Mesenteric fat pad (tissue), 1 donor: ENCODE measurements at regions not wholly inside any gene's neighbourhood (a gene's known extent, or its start where the extent isn't known, plus 50 kb on each side); places are given as distances from the start of the nearest gene placed in this dataset.
"Not testable (repeated sequence)": the region's sequence is repeated elsewhere in the genome, so short reads cannot be mapped to it uniquely, and the experiment has no call there.

Experiments
- DNase-seq: peaks from one replicate; pipeline ENCODE4 v3.0.0-alpha.2; 2020; ENCODE audit warnings: low spot score
- donor health status: DM: yes; HTN: yes; CAD: no.

DNA sequence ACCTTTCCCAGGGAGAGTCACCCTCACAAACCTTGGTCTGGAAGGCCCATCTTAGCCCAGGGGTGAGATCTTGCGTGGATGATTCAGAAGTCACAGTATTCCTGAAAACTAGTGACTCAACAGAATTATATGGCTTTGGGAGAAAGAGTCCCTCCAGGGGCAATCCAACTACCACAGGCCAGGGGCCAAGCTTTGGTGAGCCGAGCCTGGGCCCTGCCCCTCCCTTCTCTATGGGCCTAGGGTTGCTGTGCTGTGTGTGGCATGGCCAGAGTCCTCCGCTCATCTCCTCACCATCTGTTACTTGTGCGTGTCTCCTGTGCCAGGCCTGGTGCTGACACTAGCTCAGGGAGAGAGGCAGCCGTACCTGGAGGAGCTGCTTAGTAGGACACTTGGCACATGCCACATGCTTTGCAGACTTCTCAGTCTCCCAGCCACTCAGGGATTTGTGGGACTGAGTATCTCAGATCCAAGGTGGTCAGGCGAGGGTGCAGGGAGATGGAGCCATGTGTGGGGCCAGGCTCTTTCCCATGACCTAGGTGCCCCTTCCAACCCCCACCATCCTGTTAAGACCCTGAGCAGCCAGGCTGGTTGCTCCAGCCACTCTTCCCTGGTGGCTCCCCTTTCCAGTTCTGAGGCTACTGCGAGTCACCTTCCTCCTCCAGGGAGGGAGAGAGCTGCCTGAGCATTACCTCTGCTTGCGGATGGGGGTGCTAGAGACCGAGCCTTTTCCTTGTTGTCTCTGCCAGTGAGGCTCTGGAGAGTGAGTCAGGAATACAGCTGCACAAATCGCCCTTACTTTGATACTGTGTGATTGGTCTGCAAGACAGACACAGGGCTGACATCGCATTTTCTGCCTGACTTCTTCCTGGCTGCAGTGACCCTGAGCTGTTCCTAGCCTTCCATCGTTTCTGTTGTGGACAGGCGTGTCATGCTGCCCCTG lies 94.1 kb downstream of the SLC25A47 start:
- DNase-seq, result peak; percentile 86

DNA sequence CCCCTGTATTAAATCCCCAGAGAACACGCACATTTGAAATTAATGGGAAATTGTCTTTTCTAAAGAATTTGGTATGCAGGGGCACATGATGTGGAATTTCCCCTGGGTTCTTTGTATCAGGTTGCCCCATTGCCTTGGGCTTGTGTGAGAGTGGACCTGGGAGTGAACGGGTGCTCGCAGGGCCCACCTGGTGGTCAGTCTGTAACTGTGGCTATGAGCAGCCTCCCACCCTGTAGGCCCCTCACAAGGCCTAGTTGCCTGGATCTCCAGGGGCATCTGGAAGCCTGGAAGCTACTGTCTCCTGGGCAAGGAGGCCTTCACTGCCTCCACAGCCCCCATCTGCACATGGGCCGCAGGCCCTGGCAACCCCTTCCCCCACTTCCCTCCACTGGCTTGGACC lies 96.7 kb downstream of the SLC25A47 start:
- peak; percentile 57 for DNase-seq

DNA sequence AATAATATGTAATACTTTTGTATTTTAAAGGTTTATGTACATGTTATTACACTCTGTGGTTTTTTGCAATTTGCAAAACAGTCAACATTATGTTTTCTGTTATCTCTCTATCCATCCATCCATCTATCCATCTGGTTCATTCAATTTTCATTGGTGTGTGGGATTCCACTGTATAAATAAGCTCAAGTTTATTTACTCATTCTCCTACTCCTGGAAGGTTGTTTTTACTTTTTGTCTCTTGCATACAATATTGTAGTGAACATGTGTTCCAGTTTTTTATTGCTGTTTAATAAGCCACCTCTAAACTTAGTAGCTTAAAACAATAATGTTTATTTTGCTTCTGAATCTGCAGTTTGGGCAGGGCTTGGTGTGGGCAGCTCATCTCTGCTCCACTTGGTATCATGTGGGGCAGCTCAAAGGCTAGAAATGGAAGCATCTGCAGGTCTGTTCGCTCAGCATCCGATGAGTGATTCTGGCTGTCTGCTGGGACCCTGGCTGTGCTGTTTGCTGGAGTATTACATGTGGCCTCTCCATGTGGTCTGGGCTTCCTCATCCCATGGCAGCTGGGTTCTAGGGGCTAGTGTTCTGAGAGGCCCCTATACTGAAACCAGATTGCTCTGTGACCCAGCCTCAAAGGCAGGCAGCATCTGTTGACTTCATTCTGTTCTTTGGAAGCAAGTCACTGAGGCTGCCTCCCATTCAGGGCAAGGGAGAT lies 98.8 kb downstream of the SLC25A47 start:
- DNase-seq, result peak; percentile 28

DNA sequence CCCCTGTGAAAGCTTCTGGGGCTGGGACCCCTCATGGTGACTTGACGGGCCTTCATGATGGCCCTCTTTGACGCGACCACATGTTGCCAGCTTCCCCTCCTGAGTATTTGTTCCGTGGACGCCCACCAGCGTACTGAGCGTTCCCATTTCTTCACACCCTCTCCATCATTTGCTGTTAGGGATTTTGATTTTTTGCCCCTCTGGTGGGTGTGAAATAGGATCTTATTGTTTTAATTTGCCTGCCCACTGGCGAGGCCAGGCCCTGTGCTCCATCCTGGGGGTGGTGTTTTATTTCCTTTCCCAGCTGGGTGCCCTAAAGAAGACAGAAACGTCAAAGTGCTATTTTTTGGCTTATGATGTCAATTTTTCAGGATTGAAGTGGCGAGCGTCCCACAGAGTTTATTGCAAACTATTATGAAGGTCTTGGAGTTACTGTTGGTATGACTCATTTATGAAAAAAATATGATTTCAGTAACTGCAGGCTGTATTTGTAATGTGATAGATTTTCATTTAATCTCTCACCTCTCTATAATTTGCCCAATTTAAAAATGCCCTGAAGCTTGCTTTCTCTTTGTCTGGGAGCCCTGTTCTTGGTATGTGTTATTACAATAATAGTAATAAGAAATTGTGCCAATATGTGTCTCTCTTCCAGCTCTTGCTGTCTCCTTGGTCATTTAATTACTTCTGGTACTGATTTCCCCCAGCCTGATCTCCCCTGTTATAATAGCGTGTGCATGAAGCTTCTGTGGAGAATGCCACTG lies 99.6 kb downstream of the SLC25A47 start:
- peak; percentile 67 for DNase-seq

DNA sequence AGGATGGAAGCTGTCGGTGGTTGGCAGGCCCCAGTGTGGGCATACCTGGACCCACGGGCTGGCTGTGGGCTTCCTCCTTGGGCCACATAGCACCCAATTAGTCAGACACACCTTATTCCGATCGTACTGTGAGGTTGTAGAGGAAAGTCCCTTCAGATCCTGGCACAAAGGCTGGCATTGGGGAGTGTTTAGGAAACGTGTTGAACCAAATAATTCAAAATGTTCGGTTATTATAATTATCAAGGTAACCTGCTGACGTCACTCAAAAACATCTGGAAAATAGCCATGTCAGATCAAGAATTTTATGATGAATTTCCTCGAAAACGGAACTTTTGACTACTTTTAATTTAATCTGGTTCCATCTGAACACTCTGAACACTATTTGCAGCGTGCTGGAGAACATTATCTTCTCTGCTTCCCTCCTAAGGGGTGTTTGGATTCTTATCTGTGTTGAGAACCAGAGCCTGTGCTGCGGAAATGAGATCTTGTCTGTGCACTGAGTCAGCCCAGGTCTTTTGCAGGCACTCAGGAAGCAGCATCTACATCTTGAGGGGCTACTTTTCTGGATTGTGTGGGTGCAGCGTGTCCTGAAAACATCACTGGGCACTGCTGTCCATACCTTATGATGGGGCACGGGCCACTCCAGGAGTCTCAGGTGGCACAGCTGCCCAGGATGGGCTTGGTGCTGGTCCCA lies 100.3 kb downstream of the SLC25A47 start:
- peak; percentile 39 for DNase-seq

DNA sequence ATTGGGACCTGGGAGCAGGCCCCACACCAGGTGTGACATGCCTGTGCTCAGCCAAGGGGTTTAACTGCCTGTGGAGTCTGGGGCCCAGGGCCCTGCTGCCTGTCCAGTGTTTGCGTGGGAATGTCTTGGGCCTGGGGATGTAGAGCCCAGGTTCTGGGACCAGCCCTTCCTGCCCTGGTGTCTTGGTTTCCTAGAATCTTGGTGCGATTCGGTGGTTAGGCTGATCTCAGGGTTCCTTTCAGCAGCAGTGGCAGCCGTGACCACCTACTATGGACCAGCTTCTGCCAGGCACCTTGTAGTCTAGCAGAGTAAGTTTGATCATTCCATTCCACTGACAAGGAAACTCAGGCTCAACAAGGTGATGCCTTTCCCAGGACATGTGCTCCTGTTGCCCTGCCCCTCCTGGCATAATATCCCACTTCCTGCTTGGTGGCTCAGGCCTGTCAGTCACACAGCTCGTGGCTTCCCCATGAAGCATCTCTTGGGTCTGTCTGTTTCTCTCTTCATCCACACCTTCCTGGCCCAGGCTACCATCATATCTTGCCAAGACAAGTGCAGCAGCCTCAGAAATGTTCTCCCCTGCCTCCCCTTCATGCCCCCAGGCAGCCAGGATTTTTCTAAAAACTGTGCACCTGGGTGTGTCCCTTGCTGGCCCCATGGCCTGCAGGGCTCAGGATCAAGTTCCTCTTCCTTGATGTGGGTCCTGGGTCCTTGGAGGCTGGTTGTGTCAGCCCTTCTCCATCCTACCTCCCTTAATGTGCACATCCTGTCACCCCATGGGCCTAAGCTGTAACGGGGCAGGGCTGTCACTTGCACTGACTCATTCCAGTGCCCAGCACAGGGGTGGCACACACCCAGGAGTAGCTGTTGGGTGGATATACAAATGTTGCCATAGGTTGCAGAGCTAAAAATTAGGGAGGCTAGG lies 101.6 kb downstream of the SLC25A47 start:
- no peak for DNase-seq

DNA sequence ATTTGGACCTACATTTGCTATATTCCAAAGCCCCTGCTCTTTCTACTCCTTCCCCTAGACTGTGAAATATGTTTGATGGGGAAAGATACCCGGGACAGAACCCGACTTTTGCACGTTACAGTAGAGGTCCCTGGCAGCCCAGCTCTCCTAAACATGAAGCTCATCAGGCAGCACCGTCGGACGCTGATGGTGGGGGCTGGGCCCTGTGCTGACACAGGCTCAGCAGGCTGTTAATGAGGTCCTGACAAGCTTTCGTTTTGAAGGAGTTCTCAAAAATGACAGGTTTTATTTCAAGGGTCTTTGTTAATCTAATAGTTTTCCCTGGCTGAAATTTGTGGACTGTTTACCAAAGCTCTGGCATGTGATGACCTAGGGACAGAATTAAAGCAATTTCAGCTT lies 102.3 kb downstream of the SLC25A47 start:
- DNase-seq, result no peak

DNA sequence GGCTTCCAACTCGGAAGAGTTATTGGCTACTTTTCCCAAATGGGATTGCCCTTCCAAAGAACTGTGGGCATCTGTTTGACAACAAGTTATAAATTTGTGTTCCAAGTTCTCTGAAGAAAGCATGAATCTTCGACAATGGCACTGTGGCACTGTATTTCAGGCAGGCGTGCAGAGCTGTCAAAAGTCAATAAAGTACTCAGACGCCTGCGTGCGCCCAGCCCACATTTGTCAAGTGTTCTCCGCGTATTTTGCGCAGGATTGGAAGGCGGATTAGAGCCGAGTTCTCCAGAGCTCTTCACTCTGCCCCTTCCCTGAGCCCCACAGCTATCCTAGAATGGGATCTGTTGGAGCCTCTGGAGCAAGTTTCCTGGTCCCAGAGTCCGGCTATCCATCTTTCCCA lies 103.2 kb downstream of the SLC25A47 start:
- no peak for DNase-seq

DNA sequence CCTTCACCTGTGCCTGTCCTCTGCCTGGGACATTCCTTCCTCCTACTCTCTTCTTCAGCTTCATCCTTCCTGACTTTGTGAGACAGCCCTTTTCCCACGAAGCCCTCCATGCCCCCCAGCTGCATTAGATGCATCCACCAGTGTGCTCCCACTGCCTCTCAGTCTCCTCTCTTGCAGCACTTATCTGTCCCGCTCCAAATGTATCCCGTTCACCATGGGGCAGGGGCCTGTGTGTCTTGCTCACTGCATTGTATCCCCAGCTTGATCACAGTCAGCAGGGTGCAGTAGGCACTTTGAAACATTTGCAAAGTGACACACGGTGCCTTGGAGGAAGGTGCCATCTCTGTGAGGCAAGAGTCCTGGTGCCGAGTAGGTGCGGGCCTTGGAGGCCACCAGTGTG lies 104.0 kb downstream of the SLC25A47 start:
- DNase-seq, result no peak

DNA sequence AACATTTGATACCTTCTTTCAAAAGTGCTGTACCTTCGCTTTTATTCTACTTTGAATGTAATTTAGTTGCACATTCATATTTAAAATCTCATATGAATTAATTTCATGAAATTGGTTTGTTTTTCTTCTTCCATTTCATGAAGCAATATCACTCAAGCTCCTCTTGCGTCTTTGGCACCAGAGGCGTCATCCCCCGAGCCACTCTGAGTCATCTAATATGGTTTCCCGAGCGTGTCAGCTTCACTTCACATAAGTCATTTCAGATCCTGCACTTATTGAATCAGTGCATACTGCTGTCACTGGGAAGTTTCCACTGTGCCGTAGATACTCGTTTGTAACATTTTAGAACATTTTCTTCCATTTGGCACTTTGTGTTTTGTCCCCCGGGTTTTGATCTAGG lies 105.6 kb downstream of the SLC25A47 start:
- DNase-seq, result no peak

DNA sequence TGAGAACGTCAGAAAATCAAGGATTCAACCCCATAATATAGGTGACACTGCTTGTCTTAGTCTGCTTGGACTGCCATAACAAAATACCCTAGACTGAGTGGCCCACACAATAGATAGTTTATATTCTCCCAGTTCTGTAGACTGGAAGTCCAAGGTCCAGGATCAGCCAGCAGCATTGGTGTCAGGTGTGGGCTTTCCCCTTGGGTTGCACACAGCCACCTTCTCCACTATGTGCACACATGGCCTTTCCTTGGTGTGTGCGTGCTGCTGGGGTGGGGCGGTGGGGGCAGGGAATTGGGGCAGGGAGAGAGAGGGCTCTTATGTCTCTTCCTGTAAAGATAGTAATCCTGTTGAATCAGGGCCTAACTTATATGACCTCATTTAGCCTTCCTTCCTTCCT lies 106.4 kb downstream of the SLC25A47 start:
- no peak for DNase-seq

DNA sequence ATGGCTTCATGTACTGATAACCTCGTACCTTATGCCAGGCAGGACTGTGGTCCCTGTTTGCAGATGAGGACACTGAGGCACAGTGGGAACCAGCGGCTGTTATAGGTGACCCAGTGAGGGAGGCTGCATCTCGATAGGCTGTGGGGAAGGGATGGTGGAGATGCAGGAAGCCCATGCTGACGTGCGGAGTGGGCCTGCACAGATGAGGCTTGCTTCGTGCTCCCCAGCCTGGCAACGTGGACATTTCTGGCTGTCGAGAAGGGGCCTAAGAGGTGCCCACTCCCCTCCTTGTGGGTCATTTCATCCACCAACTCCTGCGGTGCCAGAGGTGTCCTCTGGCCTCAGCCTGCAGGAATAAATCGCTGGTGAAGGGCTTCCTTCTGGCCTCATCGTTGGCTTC lies 107.4 kb downstream of the SLC25A47 start:
- DNase-seq, result peak; percentile 69

DNA sequence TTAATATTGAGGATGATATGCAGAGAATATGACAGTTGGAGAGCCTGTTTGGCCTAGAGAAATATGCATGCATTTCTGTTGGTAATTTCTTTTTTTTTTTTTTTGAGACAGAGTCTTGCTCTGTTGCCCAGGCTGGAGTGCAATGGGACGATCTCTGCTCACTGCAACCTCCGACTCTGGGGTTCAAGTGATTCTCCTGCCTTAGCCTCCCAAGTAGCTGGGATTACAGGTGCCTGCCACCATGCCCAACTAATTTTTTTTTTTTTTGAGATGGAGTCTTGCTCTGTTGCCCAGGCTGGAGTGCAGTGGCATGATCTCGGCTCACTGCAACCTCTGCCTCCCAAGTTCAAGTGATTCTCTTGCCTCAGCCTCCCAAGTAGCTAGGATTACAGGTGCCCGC lies 108.3 kb downstream of the SLC25A47 start:
- not testable (repeated sequence) for DNase-seq

DNA sequence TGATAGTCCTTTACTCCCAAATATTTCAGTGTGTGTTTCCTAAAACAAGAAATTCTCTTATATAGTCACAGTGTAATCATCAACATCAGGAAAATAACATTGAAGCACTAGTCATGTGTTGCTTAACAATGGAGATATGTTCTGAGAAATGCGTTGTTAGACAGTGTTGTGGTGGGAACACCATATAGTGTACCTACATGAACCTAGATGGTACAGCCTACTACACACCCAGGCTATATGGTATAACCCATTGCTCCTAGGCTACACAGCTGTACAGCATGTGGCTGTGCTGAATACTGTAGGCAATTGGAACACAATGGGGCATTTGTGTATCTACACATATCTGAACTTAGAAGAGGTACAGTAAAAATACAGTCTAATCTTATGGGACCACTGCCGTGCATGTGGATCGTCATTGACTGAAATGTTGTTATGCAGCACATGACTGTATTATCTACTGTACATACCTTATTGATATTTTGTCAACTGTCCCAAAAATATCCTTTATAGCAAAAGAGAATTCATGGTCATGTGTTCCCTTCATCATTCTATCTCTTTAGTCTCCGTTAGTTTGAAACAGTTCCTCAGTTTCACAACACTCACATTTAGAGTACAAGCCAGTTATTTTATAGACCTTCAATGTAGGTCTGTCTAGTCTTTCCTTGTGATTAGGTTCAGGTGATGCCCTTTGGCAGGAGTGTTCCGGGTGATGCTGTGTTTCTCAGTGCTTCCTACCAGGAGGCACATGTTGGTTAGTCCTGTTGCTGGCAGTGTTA lies 109.7 kb downstream of the SLC25A47 start:
- peak; percentile 16 for DNase-seq

DNA sequence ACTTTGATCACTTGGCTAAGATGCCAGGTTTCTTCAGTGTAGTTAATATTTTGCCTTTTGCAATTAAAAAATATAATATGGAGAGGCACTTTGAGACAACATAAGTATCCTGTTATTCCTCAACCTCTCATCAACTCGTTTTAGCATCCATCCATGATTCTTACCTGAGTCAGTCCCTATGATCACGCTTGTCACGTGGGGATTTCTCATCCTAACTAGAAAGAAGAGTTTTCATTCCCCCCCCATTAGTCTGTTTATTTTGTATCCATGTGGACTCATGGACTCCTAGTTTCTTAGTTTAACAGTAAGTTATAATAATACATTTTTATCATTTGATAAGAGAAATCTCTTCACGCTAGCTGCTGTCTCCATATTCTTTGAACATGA lies 110.3 kb downstream of the SLC25A47 start:
- no peak for DNase-seq

DNA sequence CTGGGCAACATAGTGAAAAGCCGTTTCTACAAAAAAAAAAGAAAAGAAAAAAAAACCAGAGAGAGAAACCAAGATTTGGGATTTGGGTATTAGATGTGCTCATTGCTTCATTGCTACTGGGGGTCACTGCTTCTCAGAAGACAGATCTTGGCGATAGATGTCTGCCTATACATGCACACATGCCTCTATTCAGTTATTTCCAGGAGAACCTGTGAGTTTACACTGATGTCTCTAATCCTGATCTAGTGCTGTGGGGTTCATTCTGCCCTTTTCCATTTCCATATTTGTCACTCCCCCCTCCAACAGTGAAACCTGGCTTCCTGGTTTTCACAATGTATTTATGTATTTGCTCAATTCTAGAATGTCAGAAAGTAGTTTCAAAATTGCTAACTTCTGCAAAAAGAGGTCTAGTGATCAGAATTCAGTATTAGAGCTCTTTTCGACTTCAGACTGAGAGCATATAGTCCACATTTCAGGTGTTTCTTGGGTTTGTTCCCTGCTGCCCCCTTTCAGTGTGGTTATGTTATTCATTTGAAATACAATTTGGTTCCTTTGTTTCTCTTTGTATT lies 111.0 kb downstream of the SLC25A47 start:
- no peak for DNase-seq

DNA sequence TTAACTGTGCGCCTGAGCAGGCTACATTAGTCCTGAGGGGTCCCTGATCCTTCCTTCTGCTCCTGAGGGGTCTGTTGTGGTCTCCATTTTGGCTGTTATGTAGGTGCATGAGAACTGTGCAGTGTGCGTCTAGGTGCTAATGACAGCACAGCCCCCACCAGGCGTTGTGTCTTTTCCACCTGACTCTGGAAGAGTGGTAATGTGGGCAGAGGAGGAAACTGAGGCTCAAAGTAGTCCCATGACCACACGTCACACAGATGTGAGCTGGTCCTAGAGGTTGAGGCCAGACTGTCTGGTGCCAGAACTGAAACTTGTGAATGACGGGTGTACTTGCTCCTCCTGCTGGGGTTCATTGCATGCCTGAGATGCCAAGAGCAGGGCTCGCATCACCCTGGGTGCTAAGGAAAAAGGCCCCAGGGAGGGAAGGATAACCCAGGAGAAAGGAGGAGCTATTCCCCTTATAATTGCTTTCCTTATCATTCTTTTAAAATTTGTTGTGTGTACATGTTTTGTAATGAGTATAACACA lies 111.8 kb downstream of the SLC25A47 start:
- no peak for DNase-seq

DNA sequence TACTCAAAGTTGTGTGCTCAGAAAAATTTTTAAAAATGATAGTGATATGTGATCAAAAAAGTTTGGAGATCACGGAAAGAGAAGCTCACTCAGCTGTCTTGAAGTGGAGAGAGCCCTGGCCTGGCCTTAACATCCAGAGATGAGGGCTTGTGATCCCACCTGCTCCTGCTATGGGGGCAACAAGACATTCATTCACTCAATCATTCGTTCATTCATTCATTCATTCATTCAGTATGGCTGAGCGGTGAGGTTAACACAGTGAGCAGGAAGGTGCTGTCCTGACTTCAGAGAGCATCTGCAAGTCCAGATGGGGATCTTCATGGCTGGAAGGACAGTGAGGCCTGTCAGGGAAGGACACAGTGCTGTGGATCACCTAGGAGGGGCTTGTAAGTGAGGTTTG lies 112.3 kb downstream of the SLC25A47 start:
- DNase-seq, result no peak
